ENCODE measurements at regions not wholly inside any gene's neighbourhood (a gene's known extent, or its start where the extent isn't known, plus 50 kb on each side); places are given as distances from the start of the nearest gene placed in this dataset.

DNA sequence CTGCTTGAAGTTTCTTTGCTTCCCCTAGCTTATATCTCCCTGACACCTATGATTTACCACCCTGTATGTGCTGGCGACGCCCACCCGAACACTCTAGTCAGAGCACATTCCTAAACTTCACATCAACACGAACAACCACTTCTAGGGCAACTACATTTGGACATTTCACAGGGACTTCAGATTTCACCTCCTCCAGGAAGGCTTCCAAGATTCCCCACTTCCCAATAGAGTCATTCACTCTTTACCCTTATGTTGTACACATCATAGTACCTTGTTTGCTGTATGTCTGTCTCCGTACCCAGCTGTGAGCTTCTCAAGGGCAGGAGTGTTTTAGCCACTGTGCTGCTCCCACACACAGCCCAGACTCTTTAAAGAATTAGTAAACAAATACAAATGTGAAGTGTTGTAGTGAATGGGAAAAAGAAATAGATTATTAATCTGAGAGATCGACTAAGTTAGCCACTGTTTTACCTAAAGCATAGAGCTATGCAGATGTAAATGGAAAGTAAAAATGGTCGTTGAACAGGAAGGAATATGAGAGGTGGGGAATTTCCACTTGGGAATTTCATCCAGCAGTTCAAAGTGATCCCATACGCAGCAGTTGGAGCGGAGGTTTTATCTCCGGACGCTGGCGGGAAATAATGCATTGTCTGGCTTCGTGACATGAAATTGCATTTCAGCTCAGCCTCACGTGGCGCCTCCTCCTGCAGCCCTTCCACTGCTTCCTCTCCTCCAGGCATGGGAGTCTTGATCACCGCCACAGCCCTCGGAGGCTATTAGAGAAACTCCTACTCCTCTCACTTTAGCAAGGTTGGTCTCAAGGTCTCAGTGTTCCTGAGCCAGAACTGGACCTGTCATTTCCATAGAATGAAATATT is 233.4 kb upstream of the COPS8 start:
- TF ChIP-seq, protein P1, sequence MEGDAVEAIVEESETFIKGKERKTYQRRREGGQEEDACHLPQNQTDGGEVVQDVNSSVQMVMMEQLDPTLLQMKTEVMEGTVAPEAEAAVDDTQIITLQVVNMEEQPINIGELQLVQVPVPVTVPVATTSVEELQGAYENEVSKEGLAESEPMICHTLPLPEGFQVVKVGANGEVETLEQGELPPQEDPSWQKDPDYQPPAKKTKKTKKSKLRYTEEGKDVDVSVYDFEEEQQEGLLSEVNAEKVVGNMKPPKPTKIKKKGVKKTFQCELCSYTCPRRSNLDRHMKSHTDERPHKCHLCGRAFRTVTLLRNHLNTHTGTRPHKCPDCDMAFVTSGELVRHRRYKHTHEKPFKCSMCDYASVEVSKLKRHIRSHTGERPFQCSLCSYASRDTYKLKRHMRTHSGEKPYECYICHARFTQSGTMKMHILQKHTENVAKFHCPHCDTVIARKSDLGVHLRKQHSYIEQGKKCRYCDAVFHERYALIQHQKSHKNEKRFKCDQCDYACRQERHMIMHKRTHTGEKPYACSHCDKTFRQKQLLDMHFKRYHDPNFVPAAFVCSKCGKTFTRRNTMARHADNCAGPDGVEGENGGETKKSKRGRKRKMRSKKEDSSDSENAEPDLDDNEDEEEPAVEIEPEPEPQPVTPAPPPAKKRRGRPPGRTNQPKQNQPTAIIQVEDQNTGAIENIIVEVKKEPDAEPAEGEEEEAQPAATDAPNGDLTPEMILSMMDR (IDR thresholded peaks at IDR 0.05; ENCODE audit: low read depth, low read length), result no peak
- H3K4me3 ChIP-seq (ENCODE audit: low read depth, low read length), result no peak overlapping the region
- DNase-seq (ENCODE audit: low read depth, low spot score), result no peak
- in situ Hi-C loops (cut with HindIII; ENCODE audit: low sequenced_read_pairs), result no loop called here

DNA sequence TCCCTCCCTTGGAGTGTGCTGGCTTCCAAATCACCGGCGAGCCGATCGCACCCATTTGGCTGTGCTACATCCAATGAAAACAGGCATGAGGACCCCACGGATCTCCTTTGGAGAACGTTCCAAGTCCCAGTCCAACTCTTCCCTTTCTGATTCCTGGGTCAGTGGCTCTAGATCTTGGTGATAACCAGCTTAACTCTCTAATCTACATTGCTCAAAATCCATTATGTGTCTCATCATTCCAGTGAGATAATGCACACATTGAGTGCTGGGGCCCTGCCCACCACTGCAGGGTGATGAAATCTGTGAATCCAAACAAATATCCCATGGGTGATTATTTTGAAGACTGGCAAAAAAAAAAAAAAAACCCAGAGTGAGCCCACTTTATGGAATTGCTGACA is 232.7 kb upstream of the COPS8 start:
- in situ Hi-C loops (cut with HindIII; ENCODE audit: low sequenced_read_pairs), result no loop called here
- TF ChIP-seq, protein P1 (IDR thresholded peaks at IDR 0.05; ENCODE audit: low read depth, low read length), result no peak
- DNase-seq (ENCODE audit: low read depth, low spot score), result no peak
- H3K4me3 ChIP-seq (ENCODE audit: low read depth, low read length), result no peak overlapping the region

DNA sequence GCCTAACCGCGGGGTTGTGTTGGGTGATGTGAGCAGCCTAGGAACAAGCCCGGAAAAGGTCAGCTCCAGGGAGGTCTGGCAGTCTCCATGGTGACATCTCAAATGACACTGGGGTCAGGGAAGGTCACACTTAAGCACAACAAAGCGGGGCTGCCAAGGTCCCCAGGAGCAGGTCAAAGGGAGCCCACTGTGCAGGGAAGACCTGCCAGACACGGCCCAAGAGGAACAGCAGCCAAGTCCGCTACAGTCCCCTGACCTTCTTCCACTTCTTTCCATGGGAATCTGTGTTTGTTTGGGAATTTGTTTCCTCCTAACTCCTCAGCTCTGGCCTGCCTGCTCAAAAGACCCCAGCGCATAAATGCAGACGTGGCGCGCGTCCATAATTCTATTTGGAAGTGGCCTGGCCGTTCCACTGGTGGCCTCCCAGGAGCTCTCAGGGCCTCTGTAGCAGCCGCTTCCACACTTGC is 232.1 kb upstream of the COPS8 start:
- no peak overlapping the region for H3K4me3 ChIP-seq (ENCODE audit: low read depth, low read length)
- in situ Hi-C loops (cut with HindIII; ENCODE audit: low sequenced_read_pairs), result no loop called here
- TF ChIP-seq, protein P1 (IDR thresholded peaks at IDR 0.05; ENCODE audit: low read depth, low read length), result no peak
- DNase-seq (ENCODE audit: low read depth, low spot score), result no peak

DNA sequence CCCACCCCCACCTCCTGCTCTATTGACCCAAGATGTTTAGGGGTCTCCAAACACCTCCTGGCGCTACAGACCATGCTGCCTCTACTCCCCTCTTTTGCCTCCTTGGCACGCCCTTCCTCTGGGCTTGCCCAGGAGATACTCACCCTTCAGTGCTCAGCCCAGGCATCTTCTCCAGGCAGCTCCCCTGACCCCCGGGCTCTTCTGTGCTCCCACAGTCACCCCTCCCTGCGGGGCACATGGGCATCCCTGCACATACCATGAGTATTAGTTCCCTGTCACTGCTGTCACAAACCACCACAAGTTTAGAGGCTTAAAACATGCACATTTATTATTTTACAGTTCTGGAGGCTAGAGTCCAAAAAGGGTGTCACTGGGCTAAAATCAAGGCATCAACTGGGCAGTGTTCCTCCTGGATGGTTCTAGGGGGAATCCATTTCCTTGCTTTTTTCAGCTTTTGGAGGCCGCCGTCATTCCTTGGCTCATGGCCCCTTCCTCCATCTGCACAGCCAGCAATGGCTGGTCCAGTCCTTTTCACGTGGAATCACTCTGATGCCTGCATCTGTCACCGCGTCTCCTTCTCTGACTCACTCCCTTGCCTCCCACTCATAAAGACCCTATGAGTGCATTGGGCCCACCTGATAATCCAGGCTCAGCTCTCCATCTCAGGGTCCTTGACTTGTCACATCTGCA is 230.4 kb upstream of the COPS8 start:
- in situ Hi-C loops (cut with HindIII; ENCODE audit: low sequenced_read_pairs), result no loop called here
- TF ChIP-seq, protein P1 (IDR thresholded peaks at IDR 0.05; ENCODE audit: low read depth, low read length), result no peak

DNA sequence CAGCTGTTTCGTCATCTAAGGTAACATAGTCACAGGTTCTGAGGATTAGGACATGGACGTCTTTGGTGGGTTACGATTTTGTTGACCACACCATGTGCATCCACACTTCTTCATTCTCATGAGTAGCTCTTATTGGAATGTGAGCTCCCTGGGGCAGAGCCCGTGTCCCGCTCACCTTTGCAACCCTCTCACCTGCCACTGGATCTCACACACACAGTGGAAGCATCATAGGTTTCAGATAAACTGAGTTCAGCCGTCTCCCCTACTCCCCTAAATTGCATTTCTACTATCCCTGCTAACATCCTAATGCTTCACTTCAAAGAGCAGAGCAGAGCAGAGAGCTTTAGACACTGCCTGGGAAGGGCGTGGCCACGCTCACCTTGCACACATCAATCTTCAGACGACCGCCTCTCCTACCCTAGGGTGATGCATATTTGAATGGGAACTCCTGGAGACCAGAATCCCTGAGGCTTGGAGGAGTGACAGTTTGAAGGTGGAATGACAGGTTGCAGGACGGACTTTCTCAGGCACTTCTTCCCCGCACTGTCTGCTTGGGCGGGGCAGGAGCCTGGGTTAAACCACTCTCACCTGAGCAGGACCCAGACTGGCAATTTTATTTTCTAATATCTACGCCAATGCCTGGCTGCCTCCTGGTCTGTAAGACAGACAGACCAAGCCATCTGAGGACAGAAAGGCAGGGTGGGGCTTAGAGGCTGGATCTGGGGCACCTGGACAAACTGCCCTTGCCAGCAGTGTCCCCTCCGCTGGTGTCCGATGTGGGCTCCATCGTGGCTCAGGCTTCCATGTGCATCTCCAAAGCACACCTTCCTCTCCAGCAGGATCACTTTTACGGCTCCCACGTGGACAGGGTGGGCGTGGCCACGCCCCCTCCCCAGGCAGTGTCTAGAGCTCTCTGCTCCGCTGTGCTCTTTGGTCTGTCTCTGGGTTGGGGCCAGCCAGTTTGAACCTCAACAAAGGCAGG is 229.5 kb upstream of the COPS8 start:
- H3K4me3 ChIP-seq (ENCODE audit: low read depth, low read length), result no peak overlapping the region
- TF ChIP-seq, protein P1 (IDR thresholded peaks at IDR 0.05; ENCODE audit: low read depth, low read length), result no peak
- no peak for DNase-seq (ENCODE audit: low read depth, low spot score)
- in situ Hi-C loops (cut with HindIII; ENCODE audit: low sequenced_read_pairs), result no loop called here

More for the DNA sequence above, 230.4 kb upstream of the COPS8 start:
- H3K4me3 ChIP-seq (ENCODE audit: low read depth, low read length), result no peak overlapping the region
- no peak for DNase-seq (ENCODE audit: low read depth, low spot score)

DNA sequence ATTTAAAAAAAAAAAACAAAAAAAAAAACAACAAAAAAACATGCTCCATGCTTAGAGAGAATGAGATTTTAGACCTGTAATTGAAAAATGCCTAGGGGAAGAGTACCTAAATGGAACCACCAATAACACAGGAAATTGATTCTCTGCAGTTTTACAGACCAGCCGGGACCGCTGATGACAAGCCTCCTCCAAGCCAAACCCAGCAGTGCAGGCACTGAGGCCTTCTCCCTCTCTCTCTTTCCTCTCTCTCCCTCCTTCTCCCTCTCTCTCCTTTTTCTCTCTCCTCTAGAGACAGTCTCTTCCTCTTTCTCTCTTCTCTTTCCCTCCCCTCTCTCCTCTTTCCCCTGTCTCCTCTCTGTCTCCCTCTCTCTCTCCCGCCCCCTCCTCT is 228.8 kb upstream of the COPS8 start:
- H3K4me3 ChIP-seq (ENCODE audit: low read depth, low read length), result no peak overlapping the region
- TF ChIP-seq, protein P1 (IDR thresholded peaks at IDR 0.05; ENCODE audit: low read depth, low read length), result no peak
- no peak for DNase-seq (ENCODE audit: low read depth, low spot score)
- in situ Hi-C loops (cut with HindIII; ENCODE audit: low sequenced_read_pairs), result no loop called here

Data from astrocyte of the spinal cord (primary cell).